Retinal pigment epithelial cell (primary cell): ENCODE measurements at regions not wholly inside any gene's neighbourhood (a gene's known extent, or its start where the extent isn't known, plus 50 kb on each side); places are given as distances from the start of the nearest gene placed in this dataset.

ENCODE experiments used
- DNase-seq: peaks from one replicate; pipeline ENCODE4 v3.0.0-alpha.2; 2010; ENCODE audit warnings: low read depth
- H3K4me3 ChIP-seq: 2 replicates; pipeline ENCODE4 v1.5.1; 2011; ENCODE audit warnings: mild to moderate bottlenecking, low read length, control low read depth, moderate library complexity
- CTCF ChIP-seq: conservative IDR thresholded peaks from 2 replicates; pipeline ENCODE4 v1.5.1; 2011; ENCODE audit warnings: low read depth, low read length, control low read depth, inconsistent platforms

DNA sequence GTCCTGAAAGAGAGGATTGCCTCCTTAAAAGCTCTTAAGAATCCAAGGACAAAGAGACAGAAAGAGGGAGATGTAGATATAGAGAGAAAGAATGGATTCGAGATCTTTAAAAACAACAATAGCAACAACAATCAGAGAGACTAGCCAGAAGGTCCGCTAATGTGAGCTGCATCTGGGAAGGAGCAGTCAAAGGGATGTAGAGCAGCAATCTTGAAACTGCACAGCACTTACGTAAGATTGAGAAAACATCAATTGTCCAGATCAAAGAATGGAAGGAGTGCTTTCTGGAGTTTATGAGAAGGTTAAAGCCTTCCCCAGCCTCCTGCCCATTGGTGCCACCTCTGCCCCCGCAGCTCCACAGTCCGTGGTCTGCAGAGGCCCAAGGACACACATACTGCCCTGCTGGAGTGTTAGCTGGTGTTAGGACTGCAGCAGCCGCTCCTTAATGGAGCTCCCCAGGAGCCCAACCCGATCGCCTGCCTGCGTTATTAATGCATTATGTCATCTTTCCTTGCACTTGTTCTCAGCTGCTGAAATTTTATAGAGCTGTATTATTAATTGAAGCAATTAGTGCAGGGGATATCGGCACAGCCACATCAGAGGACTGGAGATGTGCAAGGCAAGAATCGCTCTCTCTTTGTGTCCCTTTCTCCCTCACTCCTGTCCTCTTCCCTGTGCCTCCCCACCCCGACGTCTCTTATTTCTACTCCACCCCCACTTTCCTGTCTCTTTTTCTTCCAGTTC is 73.0 kb upstream of the CALM2 start:
- no peak overlapping the region for H3K4me3 ChIP-seq
- DNase-seq = no peak
- no peak for TF ChIP-seq CTCF

DNA sequence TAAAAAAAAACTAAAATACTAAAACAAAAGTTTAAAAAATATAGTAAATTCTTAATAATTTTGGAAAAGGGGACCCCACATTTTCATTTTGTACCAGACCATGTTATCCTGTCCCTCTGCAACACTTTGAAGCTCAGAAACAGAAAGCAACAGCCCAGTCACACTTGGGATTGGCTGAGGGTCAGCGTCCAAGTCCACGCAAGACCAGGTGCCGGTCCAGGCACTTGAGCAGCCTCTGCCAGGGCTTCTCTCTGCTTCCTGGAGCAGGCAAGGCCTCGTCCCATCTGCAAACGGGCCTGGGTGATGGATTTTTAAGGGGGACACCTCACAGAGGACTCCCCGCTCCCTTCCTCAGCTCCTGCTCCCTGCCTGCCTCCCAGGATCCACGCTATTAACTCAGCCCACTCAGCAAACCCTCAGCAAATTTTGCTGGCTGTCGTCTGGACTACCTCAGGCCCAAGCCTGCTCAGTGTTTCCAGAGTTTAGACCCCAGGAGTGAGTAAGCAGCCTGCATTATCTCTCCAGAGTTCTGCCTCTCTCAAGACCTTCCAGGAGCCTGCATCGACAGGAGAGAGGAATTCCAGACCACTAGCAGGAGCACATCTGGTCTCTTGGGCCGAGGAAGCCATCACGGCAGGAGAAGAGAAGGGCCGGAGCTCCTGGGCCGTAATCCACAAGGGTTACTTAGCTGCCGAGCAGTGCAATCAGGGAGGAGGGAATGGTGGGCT is 67.4 kb upstream of the CALM2 start:
- TF ChIP-seq CTCF = no peak
- no peak overlapping the region for H3K4me3 ChIP-seq
- DNase-seq = no peak

- TF ChIP-seq CTCF = no peak
- no peak overlapping the region for H3K4me3 ChIP-seq
- DNase-seq = no peak
These were observed 65.4 kb upstream of the CALM2 start for GRCh38 chr2:47241715-47242114.

- no peak for DNase-seq
- no peak overlapping the region for H3K4me3 ChIP-seq
- TF ChIP-seq CTCF = no peak
These were observed 63.0 kb upstream of the CALM2 start for GRCh38 chr2:47239119-47239969.

GRCh38 chr2:47238638-47239037 is 62.3 kb upstream of the CALM2 start:
- no peak for DNase-seq
- no peak overlapping the region for H3K4me3 ChIP-seq
- TF ChIP-seq CTCF = no peak

DNA sequence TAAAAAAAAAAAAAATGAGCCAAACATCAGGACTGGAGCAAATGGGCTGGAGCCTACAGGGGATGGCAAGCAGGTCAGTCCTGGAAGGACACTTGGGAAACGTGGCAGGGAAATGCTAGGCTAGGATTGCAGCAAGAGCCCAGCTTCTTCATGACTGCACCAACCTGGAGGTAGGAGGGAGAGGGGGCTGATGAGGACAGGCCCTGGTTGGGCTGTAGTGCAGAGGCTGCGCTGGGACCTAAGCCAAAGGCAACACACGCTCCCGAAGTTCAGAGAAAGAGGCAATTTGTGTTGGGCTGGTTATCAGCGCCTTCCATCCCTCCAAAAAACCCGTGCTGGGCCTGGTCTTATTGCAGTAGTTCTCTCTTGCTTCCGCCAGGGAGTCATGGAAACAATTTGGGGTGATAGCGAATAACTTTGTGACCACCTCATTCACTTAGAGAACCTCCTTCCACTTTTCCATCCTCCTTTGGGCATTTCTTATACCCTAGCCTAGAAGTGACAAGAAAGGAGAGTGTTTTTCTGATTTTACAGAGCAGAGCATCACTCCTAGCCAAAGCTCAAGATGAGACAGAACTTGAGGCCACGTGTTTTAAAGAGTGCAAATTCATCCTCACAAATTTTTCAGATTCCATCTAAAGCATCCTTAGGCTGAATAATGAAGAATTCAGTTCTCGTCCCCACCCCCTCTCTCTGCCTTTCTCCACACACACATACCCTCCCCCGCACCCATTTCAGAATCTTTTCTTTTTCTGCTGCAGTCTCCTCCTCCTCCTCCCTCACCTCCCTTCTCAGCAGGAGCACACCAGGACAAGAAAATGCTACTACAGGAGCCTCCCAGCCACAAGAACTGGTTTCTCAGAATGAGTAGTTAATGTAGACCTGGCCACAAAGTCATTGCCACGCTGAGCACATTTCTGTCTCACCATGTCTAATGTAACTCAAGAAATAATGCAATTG is 61.3 kb upstream of the CALM2 start:
- no peak for TF ChIP-seq CTCF
- no peak overlapping the region for H3K4me3 ChIP-seq
- DNase-seq = no peak
